Fibroblast of pulmonary artery (primary cell): ENCODE measurements at regions not wholly inside any gene's neighbourhood (a gene's known extent, or its start where the extent isn't known, plus 50 kb on each side); places are given as distances from the start of the nearest gene placed in this dataset.

Experiments
- DNase-seq: peaks from one replicate; pipeline ENCODE4 v3.0.0-alpha.2; 2010; ENCODE audit warnings: low read depth
- H3K4me3 ChIP-seq: replicated peaks from 2 replicates; pipeline ENCODE4 v1.5.1; 2011; ENCODE audit warnings: low read depth, mild to moderate bottlenecking, control low read depth, low read length, moderate library complexity
- CTCF ChIP-seq: IDR thresholded peaks from 2 replicates; pipeline ENCODE4 v1.5.1; 2011; ENCODE audit warnings: mild to moderate bottlenecking, control low read depth, low read length, inconsistent platforms; ENCODE audit errors: missing control alignments

- DNase-seq = no peak
- no peak overlapping the region for H3K4me3 ChIP-seq
- TF ChIP-seq CTCF = no peak
Measured at GRCh38 chr16:50859628-50860360, 117.9 kb downstream of the CYLD start.

GRCh38 chr16:50858877-50859627 is 117.2 kb downstream of the CYLD start:
- no peak for TF ChIP-seq CTCF
- H3K4me3 ChIP-seq = no peak overlapping the region
- DNase-seq = no peak

GRCh38 chr16:50858376-50858775 is 116.5 kb downstream of the CYLD start:
- no peak for TF ChIP-seq CTCF
- DNase-seq = no peak
- no peak overlapping the region for H3K4me3 ChIP-seq

DNA sequence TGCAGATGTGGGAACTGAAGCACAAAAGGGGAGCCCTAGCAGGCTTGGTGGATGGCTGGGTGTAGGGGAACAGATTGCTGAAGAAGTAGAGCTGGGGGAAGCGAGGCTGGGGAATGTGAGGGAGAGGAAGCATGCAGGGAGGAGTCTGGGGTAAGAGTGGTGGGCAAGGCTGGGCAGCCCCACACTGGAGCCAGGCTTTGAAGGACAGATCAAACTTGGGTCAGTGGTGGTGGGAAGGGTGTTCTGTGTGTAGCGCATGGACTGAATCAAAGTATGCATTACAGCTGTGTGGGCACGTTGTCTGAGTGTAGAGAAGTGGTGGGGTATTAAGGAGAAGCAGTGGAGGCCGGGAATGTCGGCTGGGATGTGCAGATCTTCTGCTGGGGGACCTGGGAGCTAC is 116.0 kb downstream of the CYLD start:
- H3K4me3 ChIP-seq = no peak overlapping the region
- DNase-seq = no peak
- TF ChIP-seq CTCF = no peak

- no peak overlapping the region for H3K4me3 ChIP-seq
- TF ChIP-seq CTCF = no peak
- no peak for DNase-seq
Measured at GRCh38 chr16:50856991-50857390, 115.1 kb downstream of the CYLD start.

DNA sequence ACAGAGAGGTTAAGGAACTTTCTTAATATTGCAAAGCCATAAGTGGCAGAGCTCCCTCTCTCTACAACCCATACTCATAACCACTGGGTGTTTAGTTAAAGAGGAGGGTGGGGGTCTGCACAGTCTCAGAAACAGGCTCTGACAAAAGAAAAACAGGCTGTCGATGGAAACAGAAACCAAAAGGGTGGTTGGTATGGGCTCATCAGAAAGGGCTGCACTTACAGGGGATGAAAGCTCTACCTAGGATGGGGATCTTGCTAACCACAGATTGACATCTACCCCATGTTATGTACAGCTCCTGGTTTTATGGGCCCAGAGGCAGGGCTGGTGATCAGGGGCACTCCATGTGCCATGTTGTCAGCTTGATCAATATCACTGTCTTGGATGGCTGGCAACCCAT is 111.4 kb downstream of the CYLD start:
- TF ChIP-seq CTCF = no peak
- DNase-seq = no peak
- H3K4me3 ChIP-seq = no peak overlapping the region
